Activated naive CD4-positive, alpha-beta T cell treated with anti-CD3 and anti-CD28 coated beads, Interleukin-2, amount 10 ng/mL, durations not matched to agents 7 days and 5 days (primary cell): ENCODE measurements at regions not wholly inside any gene's neighbourhood (a gene's known extent, or its start where the extent isn't known, plus 50 kb on each side); places are given as distances from the start of the nearest gene placed in this dataset.

Experiments
- CTCF ChIA-PET: fragments of 350-600 bp; sonication (Branson Sonifier 250); formaldehyde crosslinking; loops from one replicate; lab custom pipeline; 2021; ENCODE audit warnings: antibody characterized with exemption; lab: Charles Lee
- DNase-seq: peaks from one replicate; pipeline ENCODE4 v3.0.0-alpha.2; 2020
- H3K27ac Mint-ChIP-seq: one replicate; pipeline ENCODE4 v1.8.0; 2021; ENCODE audit warnings: mild to moderate bottlenecking, moderate library complexity, mixed read lengths
- H3K27me3 Mint-ChIP-seq: one replicate; pipeline ENCODE4 v1.8.0; 2021; ENCODE audit warnings: mild to moderate bottlenecking, mixed read lengths
- H3K36me3 Mint-ChIP-seq: one replicate; pipeline ENCODE4 v1.8.0; 2021; ENCODE audit warnings: mixed read lengths
- H3K4me1 Mint-ChIP-seq: one replicate; pipeline ENCODE4 v1.8.0; 2021; ENCODE audit warnings: mixed read lengths
- H3K4me3 Mint-ChIP-seq: one replicate; pipeline ENCODE4 v1.8.0; 2021; ENCODE audit warnings: mild to moderate bottlenecking, moderate library complexity, mixed read lengths
- H3K9me3 Mint-ChIP-seq: one replicate; pipeline ENCODE4 v1.8.0; 2021; ENCODE audit warnings: mixed read lengths

GRCh38 chr11:79578116-79578515, 137.3 kb upstream of the TENM4 start:
- CTCF ChIA-PET, result no interaction called here
- Mint-ChIP-seq H3K27ac (no peak overlapping the region), H3K4me1 (no peaks in the 10 kb centered on the region), H3K4me3 (no peak overlapping the region), H3K36me3 (no peaks in the 10 kb centered on the region), H3K27me3 (no peaks in the 10 kb centered on the region), H3K9me3 (no peaks in the 10 kb centered on the region)
- no peak for DNase-seq

GRCh38 chr11:79575701-79576100, 134.9 kb upstream of the TENM4 start:
- CTCF ChIA-PET, result no interaction called here
- H3K36me3 Mint-ChIP-seq, result no peaks in the 10 kb centered on the region
- no peak overlapping the region for H3K4me3 Mint-ChIP-seq
- no peak overlapping the region for H3K27ac Mint-ChIP-seq
- DNase-seq, result no peak
- no peaks in the 10 kb centered on the region for H3K9me3 Mint-ChIP-seq
- H3K4me1 Mint-ChIP-seq, result no peaks in the 10 kb centered on the region
- H3K27me3 Mint-ChIP-seq, result no peaks in the 10 kb centered on the region

- Mint-ChIP-seq H3K36me3 (no peaks in the 10 kb centered on the region), H3K4me1 (peaks cover 7% of the 10 kb centered on the region), H3K4me3 (no peak overlapping the region), H3K9me3 (no peaks in the 10 kb centered on the region), H3K27ac (peak overlapping the region; percentile 2), H3K27me3 (no peaks in the 10 kb centered on the region)
- DNase-seq, result no peak
- CTCF ChIA-PET, result no interaction called here
Measured at GRCh38 chr11:79570104-79570503, 129.3 kb upstream of the TENM4 start.

- H3K36me3 Mint-ChIP-seq, result no peaks in the 10 kb centered on the region
- H3K4me3 Mint-ChIP-seq, result no peak overlapping the region
- H3K9me3 Mint-ChIP-seq, result no peaks in the 10 kb centered on the region
- H3K27me3 Mint-ChIP-seq, result no peaks in the 10 kb centered on the region
- H3K4me1 Mint-ChIP-seq, result no peaks in the 10 kb centered on the region
- no peak overlapping the region for H3K27ac Mint-ChIP-seq
- CTCF ChIA-PET, result no interaction called here
- no peak for DNase-seq
Measured at GRCh38 chr11:79564288-79564925, 123.6 kb upstream of the TENM4 start.

- Mint-ChIP-seq H3K9me3 (no peaks in the 10 kb centered on the region), H3K4me3 (no peak overlapping the region), H3K36me3 (no peaks in the 10 kb centered on the region), H3K27ac (no peak overlapping the region), H3K4me1 (no peaks in the 10 kb centered on the region), H3K27me3 (no peaks in the 10 kb centered on the region)
- no peak for DNase-seq
- CTCF ChIA-PET, result no interaction called here
Measured at GRCh38 chr11:79561496-79561895, 120.7 kb upstream of the TENM4 start.

GRCh38 chr11:79550809-79551208, 110.0 kb upstream of the TENM4 start:
- Mint-ChIP-seq H3K36me3 (no peaks in the 10 kb centered on the region), H3K27me3 (no peaks in the 10 kb centered on the region), H3K9me3 (no peaks in the 10 kb centered on the region), H3K27ac (no peak overlapping the region), H3K4me1 (no peaks in the 10 kb centered on the region), H3K4me3 (no peak overlapping the region)
- CTCF ChIA-PET, result no interaction called here
- no peak for DNase-seq

GRCh38 chr11:79547256-79547655, 106.4 kb upstream of the TENM4 start:
- no peaks in the 10 kb centered on the region for H3K36me3 Mint-ChIP-seq
- CTCF ChIA-PET, result no interaction called here
- no peaks in the 10 kb centered on the region for H3K9me3 Mint-ChIP-seq
- DNase-seq, result no peak
- H3K27me3 Mint-ChIP-seq, result no peaks in the 10 kb centered on the region
- no peaks in the 10 kb centered on the region for H3K4me1 Mint-ChIP-seq
- H3K4me3 Mint-ChIP-seq, result no peak overlapping the region
- no peak overlapping the region for H3K27ac Mint-ChIP-seq

GRCh38 chr11:79546351-79546750, 105.5 kb upstream of the TENM4 start:
- H3K4me1 Mint-ChIP-seq, result no peaks in the 10 kb centered on the region
- no peaks in the 10 kb centered on the region for H3K9me3 Mint-ChIP-seq
- no peak for DNase-seq
- no peaks in the 10 kb centered on the region for H3K27me3 Mint-ChIP-seq
- H3K27ac Mint-ChIP-seq, result no peak overlapping the region
- CTCF ChIA-PET, result no interaction called here
- H3K36me3 Mint-ChIP-seq, result no peaks in the 10 kb centered on the region
- no peak overlapping the region for H3K4me3 Mint-ChIP-seq

GRCh38 chr11:79544361-79544760, 103.5 kb upstream of the TENM4 start:
- CTCF ChIA-PET, result no interaction called here
- H3K27me3 Mint-ChIP-seq, result no peaks in the 10 kb centered on the region
- H3K27ac Mint-ChIP-seq, result no peak overlapping the region
- H3K4me3 Mint-ChIP-seq, result no peak overlapping the region
- no peaks in the 10 kb centered on the region for H3K36me3 Mint-ChIP-seq
- no peaks in the 10 kb centered on the region for H3K9me3 Mint-ChIP-seq
- H3K4me1 Mint-ChIP-seq, result no peaks in the 10 kb centered on the region
- DNase-seq, result no peak

GRCh38 chr11:79543101-79543500, 102.3 kb upstream of the TENM4 start:
- DNase-seq, result no peak
- Mint-ChIP-seq H3K9me3 (peaks cover 3% of the 10 kb centered on the region), H3K4me3 (no peak overlapping the region), H3K27me3 (no peaks in the 10 kb centered on the region), H3K27ac (no peak overlapping the region), H3K4me1 (no peaks in the 10 kb centered on the region), H3K36me3 (no peaks in the 10 kb centered on the region)
- CTCF ChIA-PET, result no interaction called here

GRCh38 chr11:79541466-79541865, 100.6 kb upstream of the TENM4 start:
- no peaks in the 10 kb centered on the region for H3K36me3 Mint-ChIP-seq
- H3K4me1 Mint-ChIP-seq, result no peaks in the 10 kb centered on the region
- DNase-seq, result no peak
- H3K4me3 Mint-ChIP-seq, result no peak overlapping the region
- no peaks in the 10 kb centered on the region for H3K27me3 Mint-ChIP-seq
- CTCF ChIA-PET, result no interaction called here
- H3K27ac Mint-ChIP-seq, result no peak overlapping the region
- peaks cover 7% of the 10 kb centered on the region for H3K9me3 Mint-ChIP-seq

- Mint-ChIP-seq H3K27ac (no peak overlapping the region), H3K36me3 (no peaks in the 10 kb centered on the region), H3K9me3 (peaks cover 7% of the 10 kb centered on the region), H3K4me3 (no peak overlapping the region), H3K27me3 (no peaks in the 10 kb centered on the region), H3K4me1 (no peaks in the 10 kb centered on the region)
- CTCF ChIA-PET, result no interaction called here
- DNase-seq, result no peak
Measured at GRCh38 chr11:79538775-79539174, 97.9 kb upstream of the TENM4 start.

- no peak for DNase-seq
- Mint-ChIP-seq H3K36me3 (no peaks in the 10 kb centered on the region), H3K4me1 (no peaks in the 10 kb centered on the region), H3K27me3 (no peaks in the 10 kb centered on the region), H3K9me3 (peaks cover 7% of the 10 kb centered on the region), H3K4me3 (no peak overlapping the region), H3K27ac (no peak overlapping the region)
- CTCF ChIA-PET, result no interaction called here
Measured at GRCh38 chr11:79536155-79536917, 95.5 kb upstream of the TENM4 start.

GRCh38 chr11:79535606-79536005, 94.8 kb upstream of the TENM4 start:
- no peak for DNase-seq
- Mint-ChIP-seq H3K27me3 (no peaks in the 10 kb centered on the region), H3K27ac (no peak overlapping the region), H3K4me1 (no peaks in the 10 kb centered on the region), H3K4me3 (no peak overlapping the region), H3K9me3 (peaks cover 7% of the 10 kb centered on the region), H3K36me3 (no peaks in the 10 kb centered on the region)
- CTCF ChIA-PET, result no interaction called here

- no peaks in the 10 kb centered on the region for H3K27me3 Mint-ChIP-seq
- no peak overlapping the region for H3K4me3 Mint-ChIP-seq
- CTCF ChIA-PET, result no interaction called here
- H3K36me3 Mint-ChIP-seq, result no peaks in the 10 kb centered on the region
- H3K9me3 Mint-ChIP-seq, result peaks cover 6% of the 10 kb centered on the region
- no peaks in the 10 kb centered on the region for H3K4me1 Mint-ChIP-seq
- DNase-seq, result no peak
- H3K27ac Mint-ChIP-seq, result no peak overlapping the region
Measured at GRCh38 chr11:79525257-79525656, 84.4 kb upstream of the TENM4 start.
